HUES6 (cell line): ENCODE measurements at regions not wholly inside any gene's neighbourhood (a gene's known extent, or its start where the extent isn't known, plus 50 kb on each side); places are given as distances from the start of the nearest gene placed in this dataset.

Experiments
- H3K27ac ChIP-seq: 2 replicates; pipeline ENCODE4 v1.7.0; 2013; ENCODE audit warnings: low read depth, mild to moderate bottlenecking, low read length, inconsistent platforms
- H3K27me3 ChIP-seq: 2 replicates; pipeline ENCODE4 v1.6.1; 2013; ENCODE audit warnings: low read length; ENCODE audit not compliant: control insufficient read depth, insufficient read depth
- H3K36me3 ChIP-seq: 2 replicates; pipeline ENCODE4 v1.6.1; 2013; ENCODE audit warnings: low read length; ENCODE audit not compliant: control insufficient read depth, insufficient read depth
- H3K4me1 ChIP-seq: 2 replicates; pipeline ENCODE4 v1.6.1; 2013; ENCODE audit warnings: low read length; ENCODE audit not compliant: control insufficient read depth, insufficient read depth
- H3K4me3 ChIP-seq: 2 replicates; pipeline ENCODE4 v1.5.1; 2013; ENCODE audit warnings: low read depth, low read length
- H3K9ac ChIP-seq: one replicate; pipeline ENCODE4 v1.6.1; 2013; ENCODE audit warnings: mild to moderate bottlenecking, low read length
- H3K9me3 ChIP-seq: 2 replicates; pipeline ENCODE4 v1.6.1; 2013; ENCODE audit warnings: low read depth, low read length; ENCODE audit not compliant: control insufficient read depth, insufficient read depth

DNA sequence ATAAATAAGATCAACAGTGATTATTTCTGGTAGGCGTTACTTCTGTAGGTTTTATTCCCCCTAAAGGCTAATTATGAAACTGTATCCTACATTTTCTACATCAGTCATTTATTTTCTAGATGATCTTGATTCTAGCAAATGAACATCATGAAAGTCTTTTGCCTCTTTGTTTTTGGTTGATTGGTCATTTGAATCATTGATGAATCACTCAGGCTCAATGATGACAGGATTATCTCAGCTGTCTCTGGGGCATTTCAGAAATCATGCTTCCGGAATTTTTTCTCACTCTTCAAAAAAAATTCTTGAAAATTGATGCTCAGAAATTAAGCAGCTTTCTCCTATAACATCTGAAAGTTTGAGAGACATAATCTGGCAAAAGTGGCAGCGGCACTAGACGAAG lies 298.9 kb upstream of the TCF4 start:
- Histone ChIP-seq H3K36me3 (no peaks in the 10 kb centered on the region), H3K4me3 (no peak overlapping the region), H3K27me3 (no peaks in the 10 kb centered on the region)

DNA sequence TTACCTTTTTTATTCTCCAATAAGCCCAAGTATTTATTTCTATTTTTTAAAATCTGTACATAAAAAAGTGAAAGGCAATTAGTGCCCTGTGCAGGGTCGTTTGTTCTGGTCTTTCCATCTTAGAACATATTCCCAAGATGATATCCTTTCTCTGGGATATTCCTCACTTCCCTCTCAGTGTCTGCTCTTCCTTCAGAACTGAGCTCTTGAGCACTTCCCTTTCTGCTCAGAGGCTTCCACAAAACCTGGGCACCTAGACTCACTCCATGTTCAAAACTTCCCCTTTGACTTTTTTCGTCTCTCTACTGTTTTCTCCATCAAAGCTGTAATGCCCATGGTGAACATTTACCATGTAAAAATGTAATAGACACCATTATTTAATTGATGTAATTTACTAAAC lies 296.5 kb upstream of the TCF4 start:
- Histone ChIP-seq H3K27ac (no peak overlapping the region), H3K27me3 (no peaks in the 10 kb centered on the region), H3K4me1 (no peaks in the 10 kb centered on the region), H3K9me3 (peaks cover 7% of the 10 kb centered on the region), H3K4me3 (no peak overlapping the region), H3K36me3 (no peaks in the 10 kb centered on the region), H3K9ac (no peak overlapping the region)

More for the DNA sequence above, 298.9 kb upstream of the TCF4 start:
- Histone ChIP-seq H3K9ac (no peak overlapping the region), H3K9me3 (peaks cover 7% of the 10 kb centered on the region), H3K4me1 (no peaks in the 10 kb centered on the region), H3K27ac (no peak overlapping the region)

DNA sequence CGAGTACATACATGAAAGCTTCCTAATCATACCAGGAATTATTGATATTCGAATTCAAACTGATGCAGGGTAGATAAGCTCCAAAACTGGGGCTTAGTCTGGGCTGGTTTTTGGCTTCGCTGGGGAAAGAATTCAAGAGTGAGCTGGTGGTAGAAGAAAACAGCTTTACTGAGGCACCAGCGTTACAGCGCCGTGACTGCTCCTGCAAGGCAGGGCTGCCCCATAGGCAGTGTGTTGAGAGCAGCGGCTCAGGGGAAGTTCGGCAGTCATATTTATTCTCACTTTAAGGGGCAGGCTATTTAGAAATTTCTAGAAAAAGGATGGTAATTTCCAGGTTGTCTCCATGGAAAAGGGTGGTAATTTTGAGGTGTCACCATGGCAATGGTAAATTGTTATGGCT lies 292.6 kb upstream of the TCF4 start:
- no peak overlapping the region for H3K4me3 ChIP-seq
- H3K27me3 ChIP-seq = no peaks in the 10 kb centered on the region
- H3K9ac ChIP-seq = no peak overlapping the region
- H3K36me3 ChIP-seq = no peaks in the 10 kb centered on the region
- H3K9me3 ChIP-seq = no peaks in the 10 kb centered on the region; the same call in 1 of the 2 replicates
- H3K27ac ChIP-seq = no peak overlapping the region
- H3K4me1 ChIP-seq = no peaks in the 10 kb centered on the region

GRCh38 chr18:55879331-55879730 lies 291.3 kb upstream of the TCF4 start:
- Histone ChIP-seq H3K4me1 (peaks cover 3% of the 10 kb centered on the region; the same call in 1 of the 2 replicates), H3K4me3 (no peak overlapping the region), H3K36me3 (no peaks in the 10 kb centered on the region), H3K9me3 (no peaks in the 10 kb centered on the region), H3K27ac (no peak overlapping the region), H3K27me3 (no peaks in the 10 kb centered on the region), H3K9ac (no peak overlapping the region)

GRCh38 chr18:55878224-55878623 lies 290.2 kb upstream of the TCF4 start:
- Histone ChIP-seq H3K9ac (no peak overlapping the region), H3K4me3 (no peak overlapping the region), H3K36me3 (no peaks in the 10 kb centered on the region), H3K9me3 (no peaks in the 10 kb centered on the region), H3K27me3 (no peaks in the 10 kb centered on the region), H3K4me1 (peaks cover 3% of the 10 kb centered on the region; the same call in 1 of the 2 replicates), H3K27ac (no peak overlapping the region)

DNA sequence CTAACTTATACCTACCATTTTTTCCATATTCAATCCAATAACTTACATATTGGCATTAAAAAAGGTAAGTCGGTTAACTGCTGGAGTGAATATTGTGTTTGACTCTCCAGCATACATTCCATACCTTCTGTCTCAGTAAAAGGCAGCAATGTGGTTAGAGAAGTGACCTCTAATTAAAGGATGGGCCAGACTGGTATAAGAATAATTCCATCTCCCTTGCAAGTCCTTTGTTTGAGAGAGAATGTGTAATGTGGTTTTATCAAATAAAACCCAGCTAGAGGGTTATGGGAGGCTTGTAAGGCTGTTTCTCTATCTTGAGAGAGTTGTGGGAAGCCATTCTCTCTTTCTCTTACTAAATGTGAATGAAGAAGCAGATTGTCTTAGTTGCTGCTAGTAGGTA lies 289.3 kb upstream of the TCF4 start:
- H3K27ac ChIP-seq = no peak overlapping the region
- H3K9ac ChIP-seq = no peak overlapping the region
- H3K4me3 ChIP-seq = no peak overlapping the region
- H3K27me3 ChIP-seq = no peaks in the 10 kb centered on the region
- H3K36me3 ChIP-seq = no peaks in the 10 kb centered on the region
- peaks cover 3% of the 10 kb centered on the region; the same call in 1 of the 2 replicates for H3K4me1 ChIP-seq
- no peaks in the 10 kb centered on the region for H3K9me3 ChIP-seq

GRCh38 chr18:55876254-55876653 lies 288.3 kb upstream of the TCF4 start:
- H3K27ac ChIP-seq = no peak overlapping the region
- no peaks in the 10 kb centered on the region for H3K27me3 ChIP-seq
- H3K4me3 ChIP-seq = no peak overlapping the region
- no peaks in the 10 kb centered on the region for H3K36me3 ChIP-seq
- H3K4me1 ChIP-seq = peaks cover 3% of the 10 kb centered on the region; the same call in 1 of the 2 replicates
- H3K9me3 ChIP-seq = no peaks in the 10 kb centered on the region
- H3K9ac ChIP-seq = no peak overlapping the region

GRCh38 chr18:55875371-55875901 lies 287.4 kb upstream of the TCF4 start:
- Histone ChIP-seq H3K9ac (no peak overlapping the region), H3K27ac (no peak overlapping the region), H3K36me3 (no peaks in the 10 kb centered on the region), H3K4me3 (no peak overlapping the region), H3K9me3 (no peaks in the 10 kb centered on the region), H3K27me3 (no peaks in the 10 kb centered on the region), H3K4me1 (peaks cover 3% of the 10 kb centered on the region; the same call in 1 of the 2 replicates)

DNA sequence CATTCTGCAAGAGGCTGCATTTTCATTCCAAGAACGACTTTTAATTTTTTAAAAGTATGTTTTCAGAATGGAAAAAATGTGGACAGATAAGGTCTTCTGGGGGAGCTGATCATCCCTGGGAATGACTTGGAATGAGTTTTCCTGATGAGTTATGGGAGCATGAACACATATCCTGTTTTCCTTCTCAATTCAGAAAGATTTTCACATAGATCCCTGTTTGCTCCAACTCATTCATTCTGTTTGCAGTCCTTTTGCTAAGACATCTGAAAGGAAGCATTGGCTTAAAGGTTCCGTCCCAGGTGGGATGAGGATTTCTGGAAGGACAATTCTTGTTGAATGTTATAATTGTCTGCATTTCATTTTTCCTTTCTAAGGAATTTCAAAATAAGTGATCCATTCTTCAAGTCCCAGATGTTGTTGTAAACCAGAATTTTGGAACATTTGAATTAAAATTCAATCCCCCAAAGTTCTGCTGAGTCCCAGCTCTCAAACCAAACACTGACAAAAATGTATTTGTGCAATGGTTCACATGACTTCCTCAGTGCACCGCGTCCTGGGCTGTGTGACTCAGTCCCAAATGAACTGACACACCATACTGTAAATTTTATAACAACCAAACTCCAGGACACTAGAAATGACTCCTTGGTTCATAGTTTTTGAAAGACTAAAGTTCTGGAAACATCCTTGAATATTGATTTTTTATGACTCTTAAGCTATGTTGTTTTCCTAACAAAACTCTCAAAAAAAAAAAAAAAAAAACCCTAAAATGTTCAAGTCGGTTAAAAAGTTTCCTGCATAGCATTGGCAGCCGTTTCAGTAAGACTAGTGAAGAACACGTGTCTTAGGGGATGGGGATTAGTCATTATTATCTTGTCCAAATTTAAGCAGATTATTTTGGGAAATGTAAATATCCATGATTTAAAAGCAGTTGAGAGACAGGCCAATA lies 281.8 kb upstream of the TCF4 start:
- Histone ChIP-seq H3K27me3 (no peaks in the 10 kb centered on the region), H3K9me3 (no peaks in the 10 kb centered on the region), H3K9ac (no peak overlapping the region), H3K4me1 (peaks cover 7% of the 10 kb centered on the region; the same call in 1 of the 2 replicates), H3K36me3 (no peaks in the 10 kb centered on the region), H3K4me3 (no peak overlapping the region), H3K27ac (no peak overlapping the region)

- Histone ChIP-seq H3K36me3 (no peaks in the 10 kb centered on the region), H3K27me3 (no peaks in the 10 kb centered on the region), H3K9ac (no peak overlapping the region), H3K9me3 (no peaks in the 10 kb centered on the region), H3K4me1 (peaks cover 14% of the 10 kb centered on the region), H3K27ac (no peak overlapping the region), H3K4me3 (no peak overlapping the region)
These were observed 280.9 kb upstream of the TCF4 start for GRCh38 chr18:55868909-55869308.

DNA sequence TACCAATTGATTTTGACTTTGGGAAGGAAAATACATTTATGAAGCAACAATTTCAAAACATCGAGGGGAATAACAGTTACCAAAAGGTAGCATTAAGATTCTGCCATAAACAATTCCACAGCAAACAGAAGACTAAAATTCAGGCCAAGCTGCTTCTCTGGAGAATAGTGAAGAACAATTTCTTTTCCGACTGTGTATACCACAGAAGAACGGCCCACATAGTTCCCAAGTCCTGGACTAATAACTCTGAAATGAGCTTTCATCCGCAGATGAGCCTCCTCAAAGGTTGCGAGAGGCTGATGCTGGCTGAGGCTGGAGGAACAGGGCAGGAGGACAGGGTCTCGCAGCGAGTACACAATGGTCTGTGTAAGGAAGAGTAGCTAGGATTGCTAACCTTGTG lies 278.9 kb upstream of the TCF4 start:
- no peak overlapping the region for H3K27ac ChIP-seq
- H3K27me3 ChIP-seq = no peaks in the 10 kb centered on the region
- H3K4me1 ChIP-seq = peaks cover 30% of the 10 kb centered on the region
- no peak overlapping the region for H3K4me3 ChIP-seq
- H3K36me3 ChIP-seq = no peaks in the 10 kb centered on the region
- H3K9ac ChIP-seq = no peak overlapping the region
- no peaks in the 10 kb centered on the region for H3K9me3 ChIP-seq
